HG03378 (cell line): ENCODE measurements at regions not wholly inside any gene's neighbourhood (a gene's known extent, or its start where the extent isn't known, plus 50 kb on each side); places are given as distances from the start of the nearest gene placed in this dataset.
"Not testable (repeated sequence)": the region's sequence is repeated elsewhere in the genome, so short reads cannot be mapped to it uniquely, and the experiment has no call there.

ENCODE experiments used
- ATAC-seq: cut with Tn5 transposase; IDR thresholded peaks from one replicate; pipeline ENCODE4 v1.9.1; 2021; ENCODE audit warnings: mild to moderate bottlenecking, moderate library complexity; ENCODE audit not compliant: unreplicated experiment

DNA sequence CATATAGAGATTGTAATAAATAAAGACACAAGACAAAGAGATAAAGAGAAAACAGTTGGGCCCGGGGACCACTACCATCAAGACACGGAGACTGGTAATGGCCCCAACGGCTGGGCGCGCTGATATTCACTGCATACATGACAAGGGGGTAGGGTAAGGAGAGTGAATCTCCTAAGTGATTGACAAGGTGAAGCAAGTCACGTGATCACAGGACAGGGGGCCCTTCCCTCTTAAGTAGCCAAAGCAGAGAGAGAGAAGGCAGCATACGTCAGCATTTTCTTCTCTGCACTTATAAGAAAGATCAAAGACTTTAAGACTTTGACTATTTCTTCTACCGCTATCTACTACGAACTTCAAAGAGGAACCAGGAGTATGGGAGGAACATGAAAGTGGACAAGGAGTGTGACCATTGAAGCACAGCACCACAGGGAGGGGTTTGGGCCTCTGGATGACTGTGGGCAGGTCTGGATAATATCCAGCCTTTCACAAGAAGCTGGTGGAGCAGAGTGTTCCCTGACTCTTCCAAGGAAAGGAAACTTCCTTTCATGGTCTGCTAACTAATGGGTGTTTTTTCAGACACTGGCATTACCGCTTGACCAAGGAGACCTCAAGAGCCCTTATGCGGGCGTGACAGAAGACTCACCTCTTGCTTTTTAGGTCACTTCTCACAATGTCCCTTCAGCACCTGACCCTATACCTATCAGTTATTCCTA lies 75.6 kb downstream of the MRPL39 start:
- ATAC-seq, result not testable (repeated sequence)

DNA sequence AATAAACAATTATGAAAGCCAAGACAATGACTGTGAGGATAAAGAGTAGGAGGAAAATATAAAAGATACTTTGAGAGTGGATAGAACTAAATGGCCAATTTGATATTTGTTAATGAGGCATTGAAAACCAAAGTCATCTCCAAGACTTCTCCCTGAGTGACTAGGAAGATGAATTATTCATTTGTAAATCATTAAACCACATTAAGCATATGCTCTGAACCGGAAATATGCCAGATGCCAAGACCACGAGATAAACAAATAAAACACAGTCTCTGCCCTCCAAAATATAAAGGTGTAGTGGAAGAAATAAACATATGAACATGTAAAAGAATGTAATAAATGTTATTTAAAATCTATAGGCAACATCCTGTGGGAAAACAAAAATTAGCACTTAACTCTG lies 78.8 kb downstream of the MRPL39 start:
- ATAC-seq, result no peak

DNA sequence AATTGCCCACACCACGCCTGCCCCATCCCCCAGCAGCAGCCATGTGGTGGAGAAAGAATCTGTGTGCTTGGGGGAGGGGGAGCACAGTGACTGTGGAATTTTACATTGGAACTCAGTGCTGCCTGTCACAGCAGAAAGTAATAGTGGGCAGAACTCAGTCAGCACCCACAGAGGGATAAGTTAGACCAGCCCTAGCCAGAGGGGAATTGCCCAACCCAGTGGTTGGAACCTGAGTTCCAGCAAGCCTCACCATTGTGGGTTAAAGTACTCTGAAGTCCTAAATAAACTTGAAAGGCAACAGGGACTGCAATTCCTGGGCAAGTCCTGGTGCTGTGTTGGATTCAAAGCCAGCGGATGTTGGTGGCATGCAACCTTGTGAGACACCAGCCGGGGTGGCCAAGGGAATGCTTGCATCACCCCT lies 88.8 kb downstream of the MRPL39 start:
- ATAC-seq, result no peak

DNA sequence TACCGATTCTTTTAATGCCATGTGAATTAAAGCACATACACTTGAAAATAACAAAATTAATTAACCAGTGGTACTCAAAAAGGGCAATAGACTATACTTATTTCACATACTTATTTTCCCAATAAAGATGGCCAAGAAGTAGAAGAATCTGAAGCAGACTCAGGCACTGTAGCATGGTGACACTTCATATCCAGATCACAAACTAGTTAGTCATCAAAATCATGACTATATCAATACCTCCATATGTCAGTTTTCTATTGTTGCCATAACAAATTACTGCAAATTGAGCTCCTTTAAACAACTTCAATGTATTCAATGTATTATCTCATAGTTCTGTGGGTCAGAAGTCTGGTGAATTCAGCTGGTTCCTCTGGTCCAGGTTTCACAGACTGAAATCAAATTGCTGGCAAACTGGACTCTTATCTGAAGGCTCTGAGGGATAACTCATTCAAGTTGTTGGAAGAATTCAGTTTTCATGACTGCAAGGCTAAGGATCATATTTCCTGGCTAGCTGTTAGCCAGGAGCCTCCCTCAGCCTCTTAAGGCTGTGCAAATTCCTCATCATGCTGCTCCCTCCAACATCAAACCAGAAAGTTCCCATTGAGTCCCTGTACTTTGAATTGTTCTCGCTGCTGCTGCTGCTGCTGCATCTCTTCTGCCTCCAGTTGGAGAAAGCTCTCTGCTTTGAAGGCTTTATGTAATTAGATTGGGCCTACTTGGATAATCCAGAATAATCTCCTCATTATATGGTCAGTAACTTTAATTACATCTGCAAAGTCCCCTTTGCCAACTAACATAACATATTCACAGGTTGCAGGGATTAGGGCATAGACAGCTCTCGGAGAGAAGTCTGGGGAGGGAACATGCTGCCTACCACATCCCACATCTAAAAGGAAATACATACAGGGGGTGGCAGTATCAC lies 91.5 kb downstream of the MRPL39 start:
- ATAC-seq, result no peak

DNA sequence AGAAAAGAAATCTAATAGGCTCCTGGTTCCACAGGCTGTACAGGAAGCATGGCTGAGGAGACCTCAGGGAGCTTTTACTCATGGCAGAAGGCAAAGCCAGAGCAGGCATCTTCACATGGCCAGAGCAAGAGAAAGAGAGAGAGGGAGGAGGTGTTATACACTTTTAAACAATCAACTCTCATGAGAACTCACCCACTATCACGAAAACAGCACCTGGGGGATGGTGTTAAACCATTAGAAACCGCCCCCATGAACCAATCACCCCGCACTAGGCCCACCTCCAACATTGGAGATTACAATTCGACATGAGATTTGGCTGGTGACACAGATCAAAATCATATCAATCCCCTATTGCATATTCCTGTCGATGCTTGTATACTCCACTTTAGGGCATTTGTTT lies 93.5 kb downstream of the MRPL39 start:
- ATAC-seq, result no peak

DNA sequence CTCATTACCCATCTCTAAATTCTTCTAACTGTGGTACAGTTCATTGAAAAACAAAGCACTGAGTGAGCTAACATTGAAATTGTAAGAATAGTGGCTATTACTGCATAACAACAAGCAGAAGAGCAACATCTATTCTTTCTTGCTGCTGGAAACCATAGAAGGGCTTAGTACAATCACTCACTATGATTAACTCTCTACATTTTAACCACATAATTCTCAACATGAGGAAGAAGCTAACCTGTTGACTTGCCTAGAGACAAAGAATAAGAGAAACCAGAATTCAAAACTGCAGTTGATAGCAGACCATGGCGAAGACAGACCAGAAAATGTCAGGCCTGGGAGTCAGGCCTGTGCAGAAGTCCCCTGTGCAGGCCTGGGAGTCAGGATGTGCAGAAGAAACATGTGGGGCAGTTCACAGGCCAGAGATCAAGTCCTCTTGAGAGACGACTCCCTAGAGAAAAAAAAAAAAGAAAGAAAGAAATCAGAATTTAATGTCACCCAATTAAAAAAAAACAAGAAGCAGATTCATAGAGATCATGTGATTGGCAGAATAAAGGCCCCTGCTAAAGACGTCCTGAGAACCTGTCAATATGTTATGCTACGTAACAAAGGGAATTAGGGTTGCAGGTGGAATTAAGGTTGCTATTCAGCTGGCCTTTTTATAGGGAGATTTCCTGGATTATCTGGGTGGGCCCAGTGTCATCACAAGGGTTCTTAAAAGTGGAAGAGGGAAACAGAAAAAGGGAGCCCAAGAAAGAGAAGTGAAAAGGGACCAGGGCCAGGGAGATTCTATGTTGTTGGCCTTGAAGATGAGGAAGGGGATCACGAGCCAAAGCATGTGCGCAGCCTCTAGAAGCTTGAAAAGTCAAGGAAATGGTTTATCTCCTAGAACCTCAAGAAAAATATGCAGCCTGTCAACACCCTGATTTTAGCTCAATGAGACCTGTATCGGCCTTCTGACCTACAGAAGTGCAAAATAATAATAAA lies 94.9 kb downstream of the MRPL39 start:
- ATAC-seq, result no peak

DNA sequence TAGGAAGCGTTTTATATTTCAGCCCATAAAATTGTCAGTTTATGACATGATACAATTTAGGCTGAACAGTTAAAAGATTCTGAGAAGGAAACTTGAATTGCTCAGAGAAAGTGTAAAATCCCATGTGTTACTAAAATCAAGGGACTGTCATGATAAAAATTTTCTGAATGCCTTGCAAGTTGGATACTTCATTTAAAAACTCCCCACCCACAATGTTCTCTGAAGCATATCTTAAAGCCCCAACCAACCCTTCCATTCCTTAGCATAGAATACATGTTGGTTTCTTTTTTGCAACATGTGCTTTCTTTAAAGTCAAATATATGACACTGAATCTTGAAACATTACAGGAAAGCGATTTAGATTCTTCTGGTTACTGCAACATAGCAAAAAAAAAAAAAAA lies 97.4 kb downstream of the MRPL39 start:
- peak; percentile 74 for ATAC-seq

DNA sequence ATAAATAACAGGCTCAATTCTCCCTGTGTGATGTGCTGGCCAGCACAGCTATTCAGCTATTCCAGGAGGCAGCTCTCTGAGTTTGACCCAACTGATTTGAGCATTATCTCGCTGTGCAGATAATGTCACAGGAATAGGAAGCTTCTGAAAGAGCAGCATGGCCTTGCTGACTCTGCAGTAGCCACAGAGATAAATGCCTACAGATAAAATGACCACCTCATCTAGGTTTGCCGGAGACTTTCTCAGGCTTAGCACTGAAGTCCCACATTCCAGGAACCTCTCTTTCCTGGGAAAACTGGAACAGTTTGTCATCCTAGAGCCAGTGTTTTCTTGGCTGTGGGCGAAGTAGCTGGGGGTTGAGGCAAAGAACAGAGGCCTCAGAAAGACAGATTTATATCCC lies 98.9 kb downstream of the MRPL39 start:
- ATAC-seq, result no peak

DNA sequence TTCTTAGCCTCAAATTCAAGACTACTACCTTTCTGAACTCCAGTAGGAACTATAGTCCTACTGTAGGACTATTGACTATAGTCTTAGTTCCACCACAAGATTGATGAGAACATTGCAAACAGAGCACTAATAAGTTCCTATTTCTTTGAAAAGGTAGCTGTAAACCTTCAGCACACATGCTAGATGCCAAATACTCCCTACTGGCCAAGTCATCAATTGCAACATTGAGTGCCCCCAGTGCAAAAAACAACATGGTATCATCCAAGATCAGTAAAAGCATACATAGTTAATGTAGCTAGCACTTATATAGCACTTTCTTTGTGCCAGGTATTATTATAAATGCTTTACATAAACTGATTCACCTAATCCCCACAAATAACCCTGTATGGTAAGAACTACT lies 99.8 kb downstream of the MRPL39 start:
- peak; percentile 44 for ATAC-seq

DNA sequence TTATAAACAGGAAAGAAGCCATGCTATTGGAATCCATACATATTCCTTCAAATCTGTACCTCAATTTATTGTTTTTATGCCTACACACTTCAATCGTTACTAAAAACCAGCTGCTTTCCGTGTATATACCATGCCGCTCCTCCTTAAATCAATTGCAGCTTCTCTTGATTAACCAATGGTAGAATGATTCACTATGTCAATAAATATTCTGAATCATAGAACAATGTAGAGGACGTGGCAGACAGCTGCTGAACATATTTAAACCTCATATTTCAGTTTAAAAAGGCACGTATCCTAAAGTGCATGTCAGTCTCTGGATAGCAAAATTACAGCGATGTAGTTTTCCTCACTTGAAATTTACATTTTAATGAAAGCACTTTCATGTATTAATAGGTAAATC lies 100.4 kb downstream of the MRPL39 start:
- ATAC-seq, result no peak

DNA sequence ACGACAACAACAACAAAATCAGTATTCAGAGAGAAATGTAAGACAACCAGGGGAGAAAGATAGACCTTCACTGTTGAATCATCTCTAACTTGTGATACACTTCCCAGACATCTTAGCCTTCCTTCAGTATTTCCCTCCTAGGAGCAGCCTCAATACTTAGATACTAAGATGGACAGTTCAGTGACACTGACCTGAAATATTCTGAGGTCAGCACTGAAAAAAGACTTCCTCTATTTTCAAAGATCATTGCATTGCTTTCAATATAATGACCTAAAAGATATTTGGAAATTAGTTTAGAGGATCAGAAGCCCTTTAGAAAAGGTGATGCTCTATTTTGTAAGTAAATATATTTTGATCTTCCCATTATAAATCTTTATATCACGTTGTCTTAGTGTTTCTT lies 101.0 kb downstream of the MRPL39 start:
- ATAC-seq, result no peak

DNA sequence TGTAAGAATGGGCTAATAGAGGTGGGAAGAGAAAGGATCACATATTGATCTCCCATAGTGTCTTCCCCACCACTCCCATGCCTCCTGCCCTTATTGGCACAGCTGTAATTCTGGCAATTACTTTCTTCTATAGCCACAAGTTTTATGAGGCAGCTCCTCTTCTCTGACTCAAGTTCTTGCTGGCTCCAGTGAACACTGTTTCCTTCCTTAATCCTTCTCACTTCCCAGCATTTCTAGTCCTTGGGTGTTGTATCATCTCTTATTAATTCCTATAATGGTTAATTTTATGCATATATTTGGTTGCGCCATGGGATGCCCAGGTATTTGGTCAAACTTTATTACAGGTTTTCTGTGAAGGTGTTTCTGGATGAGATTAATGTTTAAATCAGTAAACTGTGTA lies 103.3 kb downstream of the MRPL39 start:
- ATAC-seq, result no peak

DNA sequence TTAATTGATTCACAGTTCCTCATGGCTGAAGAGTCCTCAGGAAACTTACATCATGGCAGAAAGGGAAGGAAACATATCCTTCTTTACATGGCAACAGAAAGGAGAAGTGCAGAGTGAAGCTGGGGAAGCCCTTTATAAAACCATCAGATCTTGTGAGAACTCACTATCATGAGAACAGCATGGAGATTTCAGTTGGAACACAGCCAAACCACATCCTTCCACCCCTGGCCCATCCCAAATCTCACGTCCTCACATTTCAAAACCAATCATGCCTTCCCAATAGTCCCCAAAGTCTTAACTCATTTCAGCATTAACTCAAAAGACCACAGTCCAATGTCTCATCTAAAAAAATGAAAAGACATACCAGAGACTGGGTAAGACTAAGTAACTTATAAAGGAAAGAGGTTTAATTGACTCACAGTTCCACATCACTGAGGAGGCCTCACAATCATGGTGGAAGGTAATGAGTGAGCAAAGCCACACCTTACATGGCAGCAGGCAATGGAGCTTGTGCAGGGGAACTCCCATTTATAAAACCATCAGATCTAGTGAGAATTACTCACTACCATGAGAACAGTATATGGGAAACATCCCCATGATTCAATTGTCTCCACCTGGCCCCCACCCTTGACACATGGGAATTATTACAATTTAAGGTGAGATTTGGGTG lies 105.2 kb downstream of the MRPL39 start:
- peak; percentile 79 for ATAC-seq

DNA sequence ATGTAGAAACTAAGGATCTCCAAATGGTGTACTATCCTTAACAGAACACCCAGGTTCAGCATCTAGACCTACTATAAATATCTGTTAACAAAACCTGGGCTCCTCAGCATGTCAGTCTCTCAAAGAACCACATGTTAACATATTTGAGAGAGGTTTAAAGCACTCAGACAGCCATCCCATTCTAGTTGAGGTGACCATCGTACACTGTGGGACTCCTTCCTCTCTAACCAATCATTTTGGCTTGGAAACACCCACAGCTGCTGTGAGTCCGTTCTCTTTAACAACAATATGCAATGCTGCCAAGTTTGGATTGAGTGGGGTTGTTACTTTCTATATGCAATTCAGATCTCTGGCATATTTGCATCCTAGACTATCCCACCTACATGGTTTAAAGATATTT lies 105.8 kb downstream of the MRPL39 start:
- ATAC-seq, result peak; percentile 22

DNA sequence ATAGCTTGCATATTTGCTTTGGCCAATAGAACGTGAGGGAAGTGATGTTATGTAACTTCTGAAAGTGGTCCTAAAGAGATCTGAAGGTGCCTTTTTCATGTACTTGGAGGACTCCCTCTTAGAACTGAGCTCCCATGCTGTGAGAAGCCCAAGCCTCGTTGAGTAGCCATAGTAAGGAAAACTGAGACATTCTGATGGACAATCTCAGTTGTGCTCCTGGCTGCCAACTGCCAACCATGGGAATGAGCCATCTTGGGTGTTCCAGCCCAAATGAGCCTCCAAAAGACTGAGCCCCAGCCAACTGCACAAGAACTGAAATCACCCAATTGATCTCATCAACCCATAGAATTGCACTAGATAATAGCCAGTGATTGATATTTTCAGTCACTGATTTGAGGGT lies 106.7 kb downstream of the MRPL39 start:
- ATAC-seq, result no peak

DNA sequence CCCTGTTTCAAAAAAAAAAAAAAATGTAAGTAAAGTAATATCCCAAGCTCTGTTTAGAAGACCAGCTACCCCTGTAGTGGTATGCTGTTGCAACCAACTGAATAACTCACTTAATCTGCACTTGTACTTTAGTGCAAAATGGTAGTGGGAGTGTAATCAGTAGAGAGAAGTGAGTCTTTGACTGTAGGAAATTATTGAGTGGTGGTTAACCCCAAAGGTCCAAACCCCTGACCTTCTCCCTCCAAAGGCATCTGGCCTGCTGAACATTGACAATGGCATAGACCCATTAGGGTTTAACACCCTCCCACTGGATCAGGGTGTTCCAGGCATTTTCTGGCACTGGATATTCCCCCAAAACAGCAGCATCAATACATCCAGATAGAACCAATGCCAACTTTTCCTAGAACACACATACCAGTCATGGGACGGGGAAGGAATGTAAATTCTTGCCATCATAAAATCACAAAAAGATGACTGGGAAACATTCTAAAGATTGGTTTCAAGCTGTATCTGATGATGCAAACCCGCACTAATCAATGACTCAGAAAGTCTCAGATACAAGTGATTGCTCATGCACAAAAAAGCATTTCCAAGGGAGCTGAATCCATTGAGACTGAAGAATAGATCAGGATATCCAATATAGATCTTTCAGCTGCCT lies 110.3 kb downstream of the MRPL39 start:
- no peak for ATAC-seq

DNA sequence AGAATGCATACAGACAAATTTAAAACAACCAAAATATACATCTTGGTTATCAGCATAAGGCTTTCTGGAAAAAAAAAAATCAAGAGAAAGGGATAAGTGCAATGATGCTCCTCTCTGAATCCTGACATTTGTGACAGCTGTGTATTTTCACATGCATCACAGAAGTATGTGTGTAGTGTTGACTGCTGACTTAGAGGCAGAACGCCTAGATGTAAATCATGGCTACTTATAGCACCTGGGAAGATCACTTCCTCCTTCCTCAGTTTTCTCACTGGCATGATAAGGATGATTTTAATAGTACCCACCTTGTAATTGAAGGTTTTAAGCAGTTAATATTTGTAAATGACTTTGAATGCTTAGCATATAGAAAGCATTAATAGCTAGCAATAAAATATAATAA lies 112.5 kb downstream of the MRPL39 start:
- no peak for ATAC-seq

DNA sequence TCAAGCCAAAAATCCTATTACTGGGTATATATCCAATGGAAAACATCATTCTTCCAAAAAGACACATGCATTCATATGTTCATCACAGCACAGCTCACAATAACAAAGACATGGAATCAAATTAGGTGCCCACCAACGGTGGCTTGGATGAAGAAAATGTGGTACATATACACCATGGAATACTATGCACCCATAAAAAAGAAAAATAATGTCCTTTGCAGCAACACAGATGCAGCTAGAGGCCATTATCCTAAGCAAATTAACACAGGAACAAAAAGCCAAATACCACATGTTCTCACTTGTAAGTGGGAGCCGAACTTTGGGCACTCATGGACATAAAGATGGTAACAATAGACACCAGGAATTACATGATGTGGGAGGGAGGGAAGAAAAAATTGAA lies 113.6 kb downstream of the MRPL39 start:
- no peak for ATAC-seq

DNA sequence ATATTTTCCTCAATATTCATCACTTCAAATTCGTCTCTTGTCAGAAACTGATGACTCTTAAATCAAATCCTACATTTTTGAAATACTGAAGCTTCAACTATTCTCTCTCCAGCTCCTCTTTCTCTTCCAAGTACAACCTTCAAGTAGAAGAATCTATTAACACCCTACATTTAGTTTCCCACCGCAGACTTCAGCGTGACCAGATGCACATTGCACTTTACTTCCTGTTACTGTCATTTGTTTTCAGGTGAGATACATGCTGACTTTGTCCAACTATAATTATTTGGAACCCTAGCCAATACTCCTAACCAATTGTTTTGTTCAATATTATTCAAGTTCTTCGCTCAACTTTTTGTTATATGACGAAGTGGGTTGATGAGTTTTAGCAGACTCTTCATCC lies 116.0 kb downstream of the MRPL39 start:
- peak; percentile 27 for ATAC-seq

DNA sequence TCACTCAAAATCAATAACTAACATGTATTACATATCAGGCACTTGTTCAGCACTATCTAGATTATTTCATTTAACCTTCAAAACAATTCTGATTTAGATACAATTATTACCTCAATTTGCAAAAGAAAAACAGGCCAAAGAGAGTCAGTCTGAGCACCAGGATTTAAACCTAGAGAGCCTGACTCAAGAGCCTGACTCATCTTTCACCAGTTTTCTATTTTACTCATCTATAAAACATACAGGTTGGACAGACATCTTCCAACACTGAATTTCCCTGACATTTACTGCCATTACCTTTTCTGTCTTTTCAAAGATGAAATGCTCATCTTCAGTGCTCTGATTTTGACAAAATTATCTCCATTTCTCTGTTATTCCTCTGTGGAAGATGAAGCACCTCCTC lies 116.5 kb downstream of the MRPL39 start:
- no peak for ATAC-seq
